ENCODE measurements at regions not wholly inside any gene's neighbourhood (a gene's known extent, or its start where the extent isn't known, plus 50 kb on each side); places are given as distances from the start of the nearest gene placed in this dataset.

DNA sequence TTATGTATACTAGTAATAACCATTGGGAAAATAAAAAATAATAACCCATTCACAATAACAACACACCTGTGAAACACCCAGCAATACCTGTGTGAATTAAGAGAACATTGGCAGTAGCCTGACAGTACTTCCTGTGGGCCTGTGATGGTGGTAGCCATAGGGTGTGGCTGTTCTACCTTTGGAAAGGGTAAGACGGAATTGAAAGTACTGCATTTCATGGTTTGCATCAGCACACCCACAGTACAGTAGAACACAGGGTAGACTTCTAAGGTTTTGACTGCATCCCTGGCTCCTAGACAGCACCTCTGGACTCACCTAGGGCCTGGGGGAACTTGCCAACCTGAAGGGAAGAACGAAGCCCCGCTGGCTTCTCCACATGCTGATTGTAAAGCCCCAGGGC, 279.8 kb downstream of the HTR1B start:
- TF ChIP-seq, protein P1, sequence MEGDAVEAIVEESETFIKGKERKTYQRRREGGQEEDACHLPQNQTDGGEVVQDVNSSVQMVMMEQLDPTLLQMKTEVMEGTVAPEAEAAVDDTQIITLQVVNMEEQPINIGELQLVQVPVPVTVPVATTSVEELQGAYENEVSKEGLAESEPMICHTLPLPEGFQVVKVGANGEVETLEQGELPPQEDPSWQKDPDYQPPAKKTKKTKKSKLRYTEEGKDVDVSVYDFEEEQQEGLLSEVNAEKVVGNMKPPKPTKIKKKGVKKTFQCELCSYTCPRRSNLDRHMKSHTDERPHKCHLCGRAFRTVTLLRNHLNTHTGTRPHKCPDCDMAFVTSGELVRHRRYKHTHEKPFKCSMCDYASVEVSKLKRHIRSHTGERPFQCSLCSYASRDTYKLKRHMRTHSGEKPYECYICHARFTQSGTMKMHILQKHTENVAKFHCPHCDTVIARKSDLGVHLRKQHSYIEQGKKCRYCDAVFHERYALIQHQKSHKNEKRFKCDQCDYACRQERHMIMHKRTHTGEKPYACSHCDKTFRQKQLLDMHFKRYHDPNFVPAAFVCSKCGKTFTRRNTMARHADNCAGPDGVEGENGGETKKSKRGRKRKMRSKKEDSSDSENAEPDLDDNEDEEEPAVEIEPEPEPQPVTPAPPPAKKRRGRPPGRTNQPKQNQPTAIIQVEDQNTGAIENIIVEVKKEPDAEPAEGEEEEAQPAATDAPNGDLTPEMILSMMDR (conservative IDR thresholded peaks at IDR 0.05), result no peak
- DNase-seq (ENCODE audit: low read depth, low spot score), result no peak
- Mint-ChIP-seq H3K9me3 (peaks cover 6% of the 10 kb centered on the region), H3K36me3 (ENCODE audit: low read depth) (no peaks in the 10 kb centered on the region), H3K4me3 (no peak overlapping the region), H3K27me3 (ENCODE audit: low read depth) (no peaks in the 10 kb centered on the region), H3K4me1 (no peaks in the 10 kb centered on the region), H3K27ac (ENCODE audit: unreplicated experiment) (no peak overlapping the region)

DNA sequence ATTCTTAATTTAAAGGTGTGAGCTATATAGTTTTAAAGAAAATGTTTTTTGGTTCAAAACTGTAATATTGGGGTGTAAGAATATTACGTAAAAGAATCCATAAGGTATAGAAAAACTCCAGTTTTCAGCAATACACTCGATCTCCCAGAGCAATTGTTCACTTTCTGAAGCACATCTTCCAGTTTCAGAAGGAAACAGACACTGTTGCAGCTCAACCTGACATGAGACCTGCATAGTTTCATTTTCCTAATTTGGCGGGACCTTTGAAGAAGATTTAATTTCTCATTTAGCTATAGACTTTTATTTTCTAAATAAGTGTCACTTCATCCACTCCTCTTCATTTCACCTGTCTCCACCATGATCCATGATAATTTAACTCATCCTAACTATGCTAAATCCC, 281.5 kb downstream of the HTR1B start:
- Mint-ChIP-seq H3K9me3 (peaks cover 5% of the 10 kb centered on the region), H3K4me3 (no peak overlapping the region), H3K27me3 (ENCODE audit: low read depth) (no peaks in the 10 kb centered on the region), H3K27ac (ENCODE audit: unreplicated experiment) (no peak overlapping the region), H3K36me3 (ENCODE audit: low read depth) (no peaks in the 10 kb centered on the region), H3K4me1 (no peaks in the 10 kb centered on the region)
- DNase-seq (ENCODE audit: low read depth, low spot score), result no peak
- TF ChIP-seq, protein P1 (conservative IDR thresholded peaks at IDR 0.05), result no peak

DNA sequence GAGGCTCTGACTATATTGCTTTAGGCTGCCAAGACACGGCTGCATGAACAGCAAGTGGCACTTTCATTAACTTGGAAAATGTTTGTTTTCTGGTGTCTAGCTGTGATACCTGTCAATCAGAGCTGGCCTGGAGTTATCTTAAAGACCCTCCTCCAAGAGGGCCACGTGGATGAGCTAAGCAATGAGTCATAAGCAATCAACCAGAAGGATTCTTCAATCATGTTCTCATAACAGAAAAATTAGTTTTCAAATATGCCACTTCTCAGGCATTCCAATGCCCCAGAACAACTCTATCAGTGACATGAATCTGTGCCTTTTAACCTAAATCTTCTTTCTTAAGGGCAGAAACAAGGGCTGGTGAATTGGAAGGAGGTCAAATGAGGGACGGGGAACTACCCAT, 283.0 kb downstream of the HTR1B start:
- Mint-ChIP-seq H3K4me3 (no peak overlapping the region), H3K27ac (ENCODE audit: unreplicated experiment) (no peak overlapping the region), H3K9me3 (peaks cover 3% of the 10 kb centered on the region), H3K36me3 (ENCODE audit: low read depth) (no peaks in the 10 kb centered on the region), H3K4me1 (no peaks in the 10 kb centered on the region), H3K27me3 (ENCODE audit: low read depth) (no peaks in the 10 kb centered on the region)
- TF ChIP-seq, protein P1 (conservative IDR thresholded peaks at IDR 0.05), result no peak
- DNase-seq (ENCODE audit: low read depth, low spot score), result no peak

DNA sequence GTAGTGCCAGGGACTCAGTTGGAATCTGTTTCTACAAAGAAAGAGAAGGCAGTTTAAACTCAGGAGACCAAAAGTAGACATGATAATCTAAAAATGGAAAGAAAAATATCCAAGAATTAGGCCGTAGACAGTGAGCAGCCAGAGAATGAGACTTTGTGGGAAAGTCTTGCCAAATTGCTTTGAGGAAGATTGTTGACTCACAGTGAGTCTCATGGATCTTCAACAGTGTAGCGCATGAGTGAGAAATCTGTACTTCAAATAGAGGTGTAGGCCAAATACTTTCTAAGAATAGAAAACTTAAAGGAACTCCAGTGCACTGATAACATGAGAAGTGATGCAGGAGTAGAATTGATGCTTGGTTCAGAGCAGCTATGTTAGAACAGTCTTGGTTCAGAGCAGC, 284.5 kb downstream of the HTR1B start:
- TF ChIP-seq, protein P1 (conservative IDR thresholded peaks at IDR 0.05), result no peak
- Mint-ChIP-seq H3K4me3 (no peak overlapping the region), H3K9me3 (no peaks in the 10 kb centered on the region), H3K27me3 (ENCODE audit: low read depth) (no peaks in the 10 kb centered on the region), H3K36me3 (ENCODE audit: low read depth) (no peaks in the 10 kb centered on the region), H3K4me1 (no peaks in the 10 kb centered on the region), H3K27ac (ENCODE audit: unreplicated experiment) (no peak overlapping the region)
- DNase-seq (ENCODE audit: low read depth, low spot score), result no peak

DNA sequence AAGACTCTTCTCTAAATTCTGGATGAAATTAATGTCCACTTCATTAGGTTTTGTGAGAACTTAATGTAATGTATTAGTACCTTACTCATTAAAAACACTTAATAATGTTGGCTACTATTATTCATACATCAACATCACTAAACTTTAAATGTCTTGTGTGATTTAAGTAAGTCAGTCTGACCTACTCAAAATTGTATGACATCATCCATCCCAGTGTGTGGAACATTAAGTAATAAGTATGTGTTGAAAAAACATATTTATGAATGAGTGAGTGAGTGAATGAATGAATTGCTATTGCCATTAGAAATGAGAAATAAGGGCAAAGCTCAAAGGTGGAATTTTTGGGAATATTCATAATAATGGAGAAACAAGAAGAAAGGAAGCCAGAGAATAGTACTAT, 285.8 kb downstream of the HTR1B start:
- TF ChIP-seq, protein P1 (conservative IDR thresholded peaks at IDR 0.05), result no peak
- H3K27me3 Mint-ChIP-seq (ENCODE audit: low read depth), result no peaks in the 10 kb centered on the region
- no peaks in the 10 kb centered on the region for H3K4me1 Mint-ChIP-seq
- H3K4me3 Mint-ChIP-seq, result no peak overlapping the region
- H3K27ac Mint-ChIP-seq (ENCODE audit: unreplicated experiment), result no peak overlapping the region
- no peak for DNase-seq (ENCODE audit: low read depth, low spot score)
- H3K9me3 Mint-ChIP-seq, result peaks cover 3% of the 10 kb centered on the region
- H3K36me3 Mint-ChIP-seq (ENCODE audit: low read depth), result no peaks in the 10 kb centered on the region

All from neural crest cell (in vitro differentiated cells).